IMR-90 (cell line): ENCODE measurements at regions not wholly inside any gene's neighbourhood (a gene's known extent, or its start where the extent isn't known, plus 50 kb on each side); places are given as distances from the start of the nearest gene placed in this dataset.

Experiments
- ATAC-seq: fragments of 200-7000 bp; cut with Tn5 transposase; 2 replicates; pipeline ENCODE4 v1.9.1; 2020; ENCODE audit warnings: low read depth, mild to moderate bottlenecking, moderate library complexity
- BruUV-seq: library from RNA; stranded (reverse); fragments of 400-500 nt; replicated peaks from 2 replicates; lab custom pipeline; 2021; lab: Mats Ljungman, UMichigan
- CTCF ChIA-PET: fragments of 300-600 bp; formaldehyde crosslinking; extraction: SDS; loops from one replicate; lab custom pipeline; 2021; ENCODE audit warnings: antibody characterized with exemption; lab: Yijun Ruan, JAX
- POLR2A ChIA-PET: fragments of 300-600 bp; sonication (Branson Sonifier 250); formaldehyde crosslinking; loops from one replicate; lab custom pipeline; 2022; ENCODE audit warnings: antibody characterized with exemption; ENCODE audit not compliant: unreplicated experiment; lab: Charles Lee
- DNase-seq: peaks from one replicate; pipeline ENCODE4 v3.0.0; 2013
- H2AFZ ChIP-seq: replicated peaks from 2 replicates; pipeline ENCODE3; 2013; ENCODE audit warnings: low read length, mild to moderate bottlenecking; ENCODE audit not compliant: poor library complexity
- H2AK5ac ChIP-seq: 2 replicates; pipeline ENCODE4 v1.6.1; 2013; ENCODE audit warnings: low read depth, low read length, inconsistent platforms
- H2AK9ac ChIP-seq: replicated peaks from 2 replicates; pipeline ENCODE3; 2013; ENCODE audit warnings: mild to moderate bottlenecking, low read depth, low read length, moderate library complexity; ENCODE audit not compliant: poor library complexity
- H2BK120ac ChIP-seq: 2 replicates; pipeline ENCODE4 v1.6.1; 2013; ENCODE audit warnings: low read depth, low read length, inconsistent platforms
- H2BK15ac ChIP-seq: 3 replicates; pipeline ENCODE4 v1.6.1; 2013; ENCODE audit warnings: low read depth, low read length, inconsistent platforms
- H2BK20ac ChIP-seq: 2 replicates; pipeline ENCODE4 v1.6.1; 2013; ENCODE audit warnings: low read depth, mild to moderate bottlenecking, inconsistent platforms, low read length, moderate library complexity
- H2BK5ac ChIP-seq: 2 replicates; pipeline ENCODE4 v1.6.1; 2013; ENCODE audit warnings: mild to moderate bottlenecking, low read depth, low read length, inconsistent platforms; ENCODE audit not compliant: poor library complexity, severe bottlenecking
- H3K14ac ChIP-seq: replicated peaks from 2 replicates; pipeline ENCODE4 v1.6.1; 2013; ENCODE audit warnings: low read depth, low read length, inconsistent platforms
- H3K18ac ChIP-seq: 2 replicates; pipeline ENCODE4 v1.6.1; 2013; ENCODE audit warnings: low read depth, low read length, control low read depth
- H3K23ac ChIP-seq: 2 replicates; pipeline ENCODE4 v1.6.1; 2013; ENCODE audit warnings: low read depth, low read length, inconsistent platforms
- H3K27ac ChIP-seq: 2 replicates; pipeline ENCODE4 v1.5.1; 2013; ENCODE audit warnings: mild to moderate bottlenecking, control low read depth, low read length; ENCODE audit not compliant: insufficient read depth
- H3K27me3 ChIP-seq: 2 replicates; pipeline ENCODE4 v1.6.1; 2013; ENCODE audit warnings: low read length; ENCODE audit not compliant: control insufficient read depth, insufficient read depth
- H3K36me3 ChIP-seq: 2 replicates; pipeline ENCODE4 v1.6.1; 2013; ENCODE audit warnings: low read length, mixed read lengths; ENCODE audit not compliant: control insufficient read depth, insufficient read depth
- H3K4ac ChIP-seq: 2 replicates; pipeline ENCODE4 v1.6.1; 2013; ENCODE audit warnings: low read depth, low read length, inconsistent platforms
- H3K4me1 ChIP-seq: 2 replicates; pipeline ENCODE4 v1.6.1; 2013; ENCODE audit warnings: low read length, mixed read lengths; ENCODE audit not compliant: control insufficient read depth, insufficient read depth
- H3K4me2 ChIP-seq: 2 replicates; pipeline ENCODE4 v1.6.1; 2013; ENCODE audit warnings: low read depth, mild to moderate bottlenecking, control low read depth, low read length, moderate library complexity
- H3K4me3 ChIP-seq: 2 replicates; pipeline ENCODE4 v1.5.1; 2013; ENCODE audit warnings: low read depth, mild to moderate bottlenecking, control low read depth, low read length, moderate library complexity; ENCODE audit not compliant: insufficient read depth
- H3K56ac ChIP-seq: 2 replicates; pipeline ENCODE4 v1.6.1; 2013; ENCODE audit warnings: low read length, inconsistent platforms; ENCODE audit not compliant: insufficient read depth; ENCODE audit errors: extremely low read depth
- H3K79me1 ChIP-seq, 2 experiments: 2 replicates each; pipeline ENCODE4 v1.6.1; 2013; ENCODE audit warnings: low read length in 2 of 2, inconsistent platforms in 1 of 2, low read depth in 1 of 2
- H3K9ac ChIP-seq: 2 replicates; pipeline ENCODE4 v1.6.1; 2013; ENCODE audit warnings: low read depth, low read length, control low read depth
- H3K9me1 ChIP-seq: 2 replicates; pipeline ENCODE4 v1.6.1; 2013; ENCODE audit warnings: low read length, inconsistent platforms; ENCODE audit not compliant: insufficient read depth
- H3K9me3 ChIP-seq: 2 replicates; pipeline ENCODE4 v1.6.1; 2013; ENCODE audit warnings: low read length; ENCODE audit not compliant: control insufficient read depth, insufficient read depth
- H4K20me1 ChIP-seq: 2 replicates; pipeline ENCODE4 v1.6.1; 2013; ENCODE audit warnings: low read length, inconsistent platforms; ENCODE audit not compliant: insufficient read depth
- H4K5ac ChIP-seq: 2 replicates; pipeline ENCODE4 v1.6.1; 2013; ENCODE audit warnings: mild to moderate bottlenecking, low read depth, low read length, control low read depth
- H4K8ac ChIP-seq, 2 experiments: 2 replicates each; pipeline ENCODE4 v1.6.1; 2013; ENCODE audit warnings: low read depth in 2 of 2, low read length in 2 of 2, control low read depth in 1 of 2, inconsistent platforms in 1 of 2
- H4K91ac ChIP-seq: 2 replicates; pipeline ENCODE4 v1.6.1; 2013; ENCODE audit warnings: low read depth, low read length, inconsistent platforms; ENCODE audit not compliant: insufficient read depth
- NFE2L2 ChIP-seq: fragments of 150-350 bp; IDR thresholded peaks from 2 replicates; pipeline ENCODE4 v1.6.1; 2016; ENCODE audit warnings: low read depth, mild to moderate bottlenecking, low read length
- WGBS, 2 experiments: methylation state at CpG; one replicate each; pipeline versions ENCODE4 v1.1.5 to v1.1.7; 2013; ENCODE audit warnings: missing lambda C conversion rate in 2 of 2; ENCODE audit not compliant: insufficient read length in 1 of 2; ENCODE audit errors: extremely low coverage in 2 of 2; 5-methylcytosine and 5-hydroxymethylcytosine counted together
- dilution Hi-C: fragments of 300-500 bp; cut with HindIII; formaldehyde crosslinking; loops from one replicate; pipeline ENCODE4 v1.14.3; 2018; ENCODE audit warnings: low sequenced_read_pairs; ENCODE audit not compliant: unreplicated experiment
- in situ Hi-C: fragments of 300-500 bp; cut with MboI; formaldehyde crosslinking; loops from 3 replicates; pipeline ENCODE4 v1.14.3; 2019; ENCODE audit warnings: low sequenced_read_pairs, inconsistent platforms, mixed read lengths
- intact Hi-C: fragments of 100-400 bp; cut with micrococcal nuclease; formaldehyde crosslinking; loops from 2 replicates; pipeline ENCODE4 v1.10.0; 2022

DNA sequence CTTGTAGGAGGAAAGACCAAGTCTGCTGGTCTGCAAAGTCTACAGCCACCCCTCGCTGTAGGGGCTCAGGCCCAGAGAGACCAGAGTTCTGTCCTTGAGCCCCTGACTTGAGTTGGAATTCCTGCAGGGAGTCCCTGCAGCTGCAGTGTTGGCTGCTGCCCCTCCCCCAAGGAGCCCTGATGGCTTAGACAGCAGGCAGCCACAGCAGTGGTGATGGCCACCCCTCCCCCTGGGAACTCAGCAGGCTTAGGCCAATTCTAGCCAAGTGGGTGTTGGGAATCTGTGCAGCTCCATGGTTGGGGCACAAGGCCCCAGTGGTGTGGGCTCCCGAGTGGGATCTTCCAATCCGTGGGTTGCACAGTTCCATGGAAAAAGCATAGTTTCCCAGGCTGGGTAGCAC lies 345.4 kb downstream of the CD109 start:
- Histone ChIP-seq H3K4me2 (no peak overlapping the region), H4K20me1 (no peaks in the 10 kb centered on the region), H3K27ac (no peak overlapping the region), H3K4me1 (no peaks in the 10 kb centered on the region), H2BK120ac (no peak overlapping the region), H2AK9ac (no peak overlapping the region), H3K27me3 (no peaks in the 10 kb centered on the region), H3K23ac (no peak overlapping the region), H2BK5ac (no peak overlapping the region), H3K79me1 (no peaks in the 10 kb centered on the region), H2BK15ac (no peak overlapping the region), H3K9me1 (no peaks in the 10 kb centered on the region; the same call in 1 of the 2 replicates), H3K9me3 (no peaks in the 10 kb centered on the region; the same call in 1 of the 2 replicates), H3K36me3 (no peaks in the 10 kb centered on the region), H2BK20ac (no peak overlapping the region), H4K5ac (no peak overlapping the region), H3K4ac (no peak overlapping the region), H3K14ac (no peak overlapping the region), H3K18ac (no peak overlapping the region), H4K91ac (no peak overlapping the region), H4K8ac (no peak overlapping the region), H3K4me3 (no peak overlapping the region), H3K9ac (no peak overlapping the region), H2AK5ac (no peak overlapping the region), H3K56ac (no peak overlapping the region), H2AFZ (no peak overlapping the region)
- DNase-seq (no peak), ATAC-seq (no peak)
- intact Hi-C loops = no loop called here
- ChIA-PET POLR2A (no interaction called here), CTCF (no interaction called here)
- WGBS, 2 experiments = 76% methylated on average over 2 of the region's 3 CpGs; no CpG with 5 or more reads in 1 of the 2 experiments
- no peak for TF ChIP-seq NFE2L2
- dilution Hi-C loops = no loop called here
- BruUV-seq = no TSS peak
- in situ Hi-C loops = no loop called here
